ENCODE measurements at regions not wholly inside any gene's neighbourhood (a gene's known extent, or its start where the extent isn't known, plus 50 kb on each side); places are given as distances from the start of the nearest gene placed in this dataset.
A peak's percentile ranks its signal among the peaks of the same experiment; 100 is the strongest.
"Not testable (repeated sequence)": the region's sequence is repeated elsewhere in the genome, so short reads cannot be mapped to it uniquely, and the experiment has no call there.

GRCh38 chr7:34227525-34227924 is 322.2 kb downstream of the BMPER start:
- peak; percentile 43 for DNase-seq (ENCODE audit: low spot score)
- no peaks in the 10 kb centered on the region for H3K9me3 Mint-ChIP-seq (ENCODE audit: unreplicated experiment)
- H3K36me3 Mint-ChIP-seq (ENCODE audit: low read depth, unreplicated experiment) = peaks cover 6% of the 10 kb centered on the region
- peak overlapping the region; percentile 19 for H3K4me3 Mint-ChIP-seq (ENCODE audit: unreplicated experiment)
- TF ChIP-seq CTCF (IDR thresholded peaks at IDR 0.05; ENCODE audit: unreplicated experiment) = no peak
- H3K4me1 Mint-ChIP-seq (ENCODE audit: unreplicated experiment) = peaks cover 39% of the 10 kb centered on the region
- H3K27ac Mint-ChIP-seq (ENCODE audit: unreplicated experiment) = peak overlapping the region; percentile 96
- H3K27me3 Mint-ChIP-seq (ENCODE audit: unreplicated experiment) = no peaks in the 10 kb centered on the region

GRCh38 chr7:34235101-34235500 is 329.8 kb downstream of the BMPER start:
- not testable (repeated sequence) for H3K9me3 Mint-ChIP-seq (ENCODE audit: unreplicated experiment); H3K36me3 Mint-ChIP-seq (ENCODE audit: low read depth, unreplicated experiment); H3K4me3 Mint-ChIP-seq (ENCODE audit: unreplicated experiment)

GRCh38 chr7:34236057-34236456 is 330.7 kb downstream of the BMPER start:
- TF ChIP-seq CTCF (IDR thresholded peaks at IDR 0.05; ENCODE audit: unreplicated experiment) = no peak
- H3K4me1 Mint-ChIP-seq (ENCODE audit: unreplicated experiment) = no peaks in the 10 kb centered on the region
- no peaks in the 10 kb centered on the region for H3K27me3 Mint-ChIP-seq (ENCODE audit: unreplicated experiment)
- H3K27ac Mint-ChIP-seq (ENCODE audit: unreplicated experiment) = no peak overlapping the region
- no peaks in the 10 kb centered on the region for H3K9me3 Mint-ChIP-seq (ENCODE audit: unreplicated experiment)
- H3K4me3 Mint-ChIP-seq (ENCODE audit: unreplicated experiment) = no peak overlapping the region
- peaks cover 5% of the 10 kb centered on the region for H3K36me3 Mint-ChIP-seq (ENCODE audit: low read depth, unreplicated experiment)
- no peak for DNase-seq (ENCODE audit: low spot score)

More at GRCh38 chr7:34235101-34235500, 329.8 kb downstream of the BMPER start:
- H3K27ac Mint-ChIP-seq (ENCODE audit: unreplicated experiment); DNase-seq (ENCODE audit: low spot score); H3K4me1 Mint-ChIP-seq (ENCODE audit: unreplicated experiment); H3K27me3 Mint-ChIP-seq (ENCODE audit: unreplicated experiment): not testable (repeated sequence)

- Mint-ChIP-seq H3K27ac (ENCODE audit: unreplicated experiment) (no peak overlapping the region), H3K4me1 (ENCODE audit: unreplicated experiment) (no peaks in the 10 kb centered on the region), H3K4me3 (ENCODE audit: unreplicated experiment) (no peak overlapping the region), H3K9me3 (ENCODE audit: unreplicated experiment) (no peaks in the 10 kb centered on the region), H3K36me3 (ENCODE audit: low read depth, unreplicated experiment) (no peaks in the 10 kb centered on the region), H3K27me3 (ENCODE audit: unreplicated experiment) (peaks cover 1% of the 10 kb centered on the region)
- DNase-seq (ENCODE audit: low spot score) = no peak
- no peak for TF ChIP-seq CTCF (IDR thresholded peaks at IDR 0.05; ENCODE audit: unreplicated experiment)
Observed at GRCh38 chr7:34236839-34237492, 331.6 kb downstream of the BMPER start.

GRCh38 chr7:34237493-34237849 is 332.1 kb downstream of the BMPER start:
- peaks cover 1% of the 10 kb centered on the region for H3K27me3 Mint-ChIP-seq (ENCODE audit: unreplicated experiment)

More at GRCh38 chr7:34237493-34237849, 332.1 kb downstream of the BMPER start:
- Mint-ChIP-seq H3K4me1 (ENCODE audit: unreplicated experiment) (no peaks in the 10 kb centered on the region), H3K27ac (ENCODE audit: unreplicated experiment) (no peak overlapping the region), H3K9me3 (ENCODE audit: unreplicated experiment) (no peaks in the 10 kb centered on the region), H3K36me3 (ENCODE audit: low read depth, unreplicated experiment) (no peaks in the 10 kb centered on the region), H3K4me3 (ENCODE audit: unreplicated experiment) (no peak overlapping the region)
- DNase-seq (ENCODE audit: low spot score) = no peak
- TF ChIP-seq CTCF (IDR thresholded peaks at IDR 0.05; ENCODE audit: unreplicated experiment) = no peak

Measured in endothelial cell (in vitro differentiated cells).